DOHH2 (cell line): ENCODE measurements at regions not wholly inside any gene's neighbourhood (a gene's known extent, or its start where the extent isn't known, plus 50 kb on each side); places are given as distances from the start of the nearest gene placed in this dataset.
"Not testable (repeated sequence)": the region's sequence is repeated elsewhere in the genome, so short reads cannot be mapped to it uniquely, and the experiment has no call there.

Experiments used
- CTCF ChIP-seq: fragments of 200-600 bp; sonication (generic); IDR thresholded peaks from one replicate; pipeline ENCODE4 v1.5.1; 2014; ENCODE audit warnings: antibody characterized with exemption, mild to moderate bottlenecking, low read depth, low read length; ENCODE audit not compliant: poor library complexity, severe bottlenecking
- EZH2phosphoT487 ChIP-seq: fragments of 200-600 bp; sonication (generic); IDR thresholded peaks from 2 replicates; pipeline ENCODE4 v1.6.1; 2017; ENCODE audit warnings: borderline replicate concordance, mild to moderate bottlenecking, antibody characterized with exemption, low read length, moderate library complexity, mixed read lengths

- not testable (repeated sequence) for TF ChIP-seq CTCF, EZH2phosphoT487
Observed at GRCh38 chr9:63909076-63909475, 1375.9 kb downstream of the FOXD4L5 start.
